A549 (cell line): ENCODE measurements at regions not wholly inside any gene's neighbourhood (a gene's known extent, or its start where the extent isn't known, plus 50 kb on each side); places are given as distances from the start of the nearest gene placed in this dataset.

ENCODE experiments used
- BCL3 ChIP-seq: fragments of >200 bp; sonication (Bioruptor Twin); formaldehyde crosslinking; IDR thresholded peaks from 3 replicates; pipeline ENCODE4 v1.6.1; 2016
- CTCF ChIP-seq: fragments of >200 bp; sonication (Bioruptor Twin); formaldehyde crosslinking; IDR thresholded peaks from 3 replicates; pipeline ENCODE4 v1.5.1; 2016
- MAFK ChIP-seq: fragments of 450-650 bp; IDR thresholded peaks from 2 replicates; pipeline ENCODE4 v1.6.1; 2014; ENCODE audit not compliant: partially characterized antibody
- MAZ ChIP-seq: fragments of 150-350 bp; IDR thresholded peaks from 2 replicates; pipeline ENCODE4 v1.6.1; 2014; ENCODE audit warnings: antibody characterized with exemption, low read depth, low read length, borderline replicate concordance
- MYC ChIP-seq: IDR thresholded peaks from 2 replicates; pipeline ENCODE4 v1.6.1; 2012; ENCODE audit warnings: mild to moderate bottlenecking, inconsistent platforms, low read length, improper control_type of control experiment, borderline replicate concordance
- PHF8 ChIP-seq: fragments of 200-600 bp; sonication (generic); IDR thresholded peaks from 2 replicates; pipeline ENCODE4 v1.6.1; 2016; ENCODE audit warnings: low read depth, mild to moderate bottlenecking, antibody characterized with exemption, moderate library complexity, borderline replicate concordance
- RAD21 ChIP-seq, 2 experiments: fragments of >200 bp in 1 of 2; sonication (Bioruptor Twin) in 1 of 2; formaldehyde crosslinking in 1 of 2; IDR thresholded peaks in 1 of 2; conservative IDR thresholded peaks in 1 of 2; 2 replicates in 1 of 2; 3 replicates in 1 of 2; pipeline ENCODE4 v1.6.1; 2012 to 2018; ENCODE audit warnings: inconsistent platforms in 1 of 2
- RNF2 ChIP-seq: fragments of 200-600 bp; sonication (generic); IDR thresholded peaks from 2 replicates; pipeline ENCODE4 v1.6.1; 2016; ENCODE audit warnings: low read depth, mild to moderate bottlenecking, antibody characterized with exemption, moderate library complexity, borderline replicate concordance
- SMC3 ChIP-seq: fragments of >200 bp; sonication (Bioruptor Twin); formaldehyde crosslinking; IDR thresholded peaks from 3 replicates; pipeline ENCODE4 v1.6.1; 2018; ENCODE audit warnings: inconsistent platforms
- TFCP2L1 ChIP-seq: fragments of 250-450 bp; sonication (Bioruptor Pico); IDR thresholded peaks from 2 replicates; pipeline ENCODE4 v1.5.0; 2021; ENCODE audit warnings: mild to moderate bottlenecking
- TF ChIP-seq, protein P1 (sequence below): fragments of 200-600 bp; sonication (generic); IDR thresholded peaks from 2 replicates; pipeline ENCODE4 v1.6.1; 2016; ENCODE audit warnings: antibody characterized with exemption, mild to moderate bottlenecking, moderate library complexity
- TF ChIP-seq, protein P2 (sequence below): IDR thresholded peaks from 2 replicates; pipeline ENCODE4 v1.6.1; 2012

DNA sequence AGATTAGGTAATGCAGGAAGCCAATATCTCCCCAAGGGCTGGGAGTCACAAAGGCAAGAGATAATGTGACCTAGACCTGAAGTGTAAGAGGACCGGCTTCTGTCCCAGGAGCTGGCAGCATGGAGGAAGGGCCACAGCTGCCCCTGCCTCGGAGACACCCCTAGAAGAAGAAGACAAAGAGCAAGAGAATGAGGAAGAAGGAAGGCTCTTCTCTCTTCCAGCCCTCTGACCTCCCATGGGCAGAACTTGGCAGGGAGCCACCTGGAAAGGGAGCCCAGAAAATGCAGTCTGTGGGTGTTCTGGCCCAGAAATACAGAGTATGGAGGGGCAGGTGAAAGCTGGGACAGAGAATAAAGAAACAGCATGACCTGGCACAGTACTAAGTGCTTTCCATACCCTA is 151.0 kb downstream of the C5orf15 start:
- TF ChIP-seq BCL3 = no peak
- TF ChIP-seq MYC = no peak
- TF ChIP-seq CTCF = no peak
- no peak for TF ChIP-seq SMC3
- no peak for TF ChIP-seq RAD21 (conservative IDR thresholded peaks at IDR 0.05 in 1 of 2, IDR thresholded peaks at IDR 0.05 in 1 of 2)
- no peak for TF ChIP-seq MAFK
- TF ChIP-seq MAZ = no peak
- TF ChIP-seq PHF8 = no peak
- TF ChIP-seq, protein P1, sequence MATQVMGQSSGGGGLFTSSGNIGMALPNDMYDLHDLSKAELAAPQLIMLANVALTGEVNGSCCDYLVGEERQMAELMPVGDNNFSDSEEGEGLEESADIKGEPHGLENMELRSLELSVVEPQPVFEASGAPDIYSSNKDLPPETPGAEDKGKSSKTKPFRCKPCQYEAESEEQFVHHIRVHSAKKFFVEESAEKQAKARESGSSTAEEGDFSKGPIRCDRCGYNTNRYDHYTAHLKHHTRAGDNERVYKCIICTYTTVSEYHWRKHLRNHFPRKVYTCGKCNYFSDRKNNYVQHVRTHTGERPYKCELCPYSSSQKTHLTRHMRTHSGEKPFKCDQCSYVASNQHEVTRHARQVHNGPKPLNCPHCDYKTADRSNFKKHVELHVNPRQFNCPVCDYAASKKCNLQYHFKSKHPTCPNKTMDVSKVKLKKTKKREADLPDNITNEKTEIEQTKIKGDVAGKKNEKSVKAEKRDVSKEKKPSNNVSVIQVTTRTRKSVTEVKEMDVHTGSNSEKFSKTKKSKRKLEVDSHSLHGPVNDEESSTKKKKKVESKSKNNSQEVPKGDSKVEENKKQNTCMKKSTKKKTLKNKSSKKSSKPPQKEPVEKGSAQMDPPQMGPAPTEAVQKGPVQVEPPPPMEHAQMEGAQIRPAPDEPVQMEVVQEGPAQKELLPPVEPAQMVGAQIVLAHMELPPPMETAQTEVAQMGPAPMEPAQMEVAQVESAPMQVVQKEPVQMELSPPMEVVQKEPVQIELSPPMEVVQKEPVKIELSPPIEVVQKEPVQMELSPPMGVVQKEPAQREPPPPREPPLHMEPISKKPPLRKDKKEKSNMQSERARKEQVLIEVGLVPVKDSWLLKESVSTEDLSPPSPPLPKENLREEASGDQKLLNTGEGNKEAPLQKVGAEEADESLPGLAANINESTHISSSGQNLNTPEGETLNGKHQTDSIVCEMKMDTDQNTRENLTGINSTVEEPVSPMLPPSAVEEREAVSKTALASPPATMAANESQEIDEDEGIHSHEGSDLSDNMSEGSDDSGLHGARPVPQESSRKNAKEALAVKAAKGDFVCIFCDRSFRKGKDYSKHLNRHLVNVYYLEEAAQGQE = no peak
- no peak for TF ChIP-seq RNF2
- TF ChIP-seq TFCP2L1 = no peak
- TF ChIP-seq, protein P2, sequence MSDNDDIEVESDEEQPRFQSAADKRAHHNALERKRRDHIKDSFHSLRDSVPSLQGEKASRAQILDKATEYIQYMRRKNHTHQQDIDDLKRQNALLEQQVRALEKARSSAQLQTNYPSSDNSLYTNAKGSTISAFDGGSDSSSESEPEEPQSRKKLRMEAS = no peak
